Left lung (tissue), 4 donors: ENCODE measurements at regions not wholly inside any gene's neighbourhood (a gene's known extent, or its start where the extent isn't known, plus 50 kb on each side); places are given as distances from the start of the nearest gene placed in this dataset.

Source experiments
- ATAC-seq: fragments of 200-7000 bp; cut with Tn5 transposase; one replicate; pipeline ENCODE4 v1.9.1; 2020; ENCODE audit warnings: moderate library complexity
- DNase-seq, 4 donors: peaks; one replicate each; pipeline ENCODE4 v3.0.0-alpha.2; 2013 to 2020
- H3K27ac ChIP-seq, 2 donors: fragments of 200-600 bp; sonication (generic) in 1 of 2; one replicate each; pipeline versions ENCODE4 v1.5.0 to v1.8.0; 2020 to 2021
- H3K27me3 ChIP-seq, 2 donors: fragments of 200-600 bp; sonication (generic) in 1 of 2; one replicate each; pipeline versions ENCODE4 v1.5.0 to v1.8.0; 2020 to 2021
- H3K36me3 ChIP-seq, 2 donors: fragments of 200-600 bp; sonication (generic) in 1 of 2; one replicate each; pipeline versions ENCODE4 v1.5.0 to v1.8.0; 2020 to 2021
- H3K4me1 ChIP-seq, 2 donors: fragments of 200-600 bp; one replicate each; pipeline ENCODE4 v1.8.0; 2021
- H3K4me3 ChIP-seq, 2 donors: fragments of 200-600 bp; sonication (generic) in 1 of 2; one replicate each; pipeline versions ENCODE4 v1.5.0 to v1.8.0; 2020 to 2021; ENCODE audit warnings: mild to moderate bottlenecking in 1 of 2
- H3K9me3 ChIP-seq, 2 donors: fragments of 200-600 bp; sonication (generic) in 1 of 2; one replicate each; pipeline versions ENCODE4 v1.5.0 to v1.8.0; 2020 to 2021
- intact Hi-C, 2 donors: fragments of 100-400 bp; cut with DNase I; formaldehyde crosslinking; loops; one replicate each; pipeline versions ENCODE4 v1.11.2 to v1.14.2; 2022
- TF ChIP-seq, protein P1 (sequence below), 2 donors: fragments of 200-600 bp; sonication (generic) in 1 of 2; IDR thresholded peaks; one replicate each; pipeline versions ENCODE4 v1.5.0 to v1.8.0; 2021; ENCODE audit warnings: antibody characterized with exemption in 2 of 2
- donor health status: DM: no; HTN: yes; CAD: no.
- donor health status: DM: no; HTN: no; CAD: no.

DNA sequence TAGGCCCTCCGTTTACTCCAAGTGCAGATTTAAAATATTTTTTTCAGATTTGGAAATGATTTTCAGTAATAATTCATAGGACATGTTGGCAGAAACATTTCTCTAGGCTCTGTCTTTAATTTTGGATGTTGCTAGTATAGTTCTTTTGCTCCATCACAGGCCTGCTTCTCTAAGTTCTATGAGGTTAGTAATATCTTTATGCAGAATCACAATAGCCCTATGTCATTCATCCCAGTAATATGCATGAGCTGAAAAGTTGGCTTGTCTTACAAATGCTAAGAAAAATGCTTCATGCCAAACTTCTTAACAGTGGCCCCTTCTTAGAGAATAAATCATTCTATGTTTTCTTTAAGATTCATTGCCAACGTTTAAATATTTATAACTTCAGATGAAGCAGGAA is 148.3 kb upstream of the TLL1 start:
- TF ChIP-seq, protein P1, sequence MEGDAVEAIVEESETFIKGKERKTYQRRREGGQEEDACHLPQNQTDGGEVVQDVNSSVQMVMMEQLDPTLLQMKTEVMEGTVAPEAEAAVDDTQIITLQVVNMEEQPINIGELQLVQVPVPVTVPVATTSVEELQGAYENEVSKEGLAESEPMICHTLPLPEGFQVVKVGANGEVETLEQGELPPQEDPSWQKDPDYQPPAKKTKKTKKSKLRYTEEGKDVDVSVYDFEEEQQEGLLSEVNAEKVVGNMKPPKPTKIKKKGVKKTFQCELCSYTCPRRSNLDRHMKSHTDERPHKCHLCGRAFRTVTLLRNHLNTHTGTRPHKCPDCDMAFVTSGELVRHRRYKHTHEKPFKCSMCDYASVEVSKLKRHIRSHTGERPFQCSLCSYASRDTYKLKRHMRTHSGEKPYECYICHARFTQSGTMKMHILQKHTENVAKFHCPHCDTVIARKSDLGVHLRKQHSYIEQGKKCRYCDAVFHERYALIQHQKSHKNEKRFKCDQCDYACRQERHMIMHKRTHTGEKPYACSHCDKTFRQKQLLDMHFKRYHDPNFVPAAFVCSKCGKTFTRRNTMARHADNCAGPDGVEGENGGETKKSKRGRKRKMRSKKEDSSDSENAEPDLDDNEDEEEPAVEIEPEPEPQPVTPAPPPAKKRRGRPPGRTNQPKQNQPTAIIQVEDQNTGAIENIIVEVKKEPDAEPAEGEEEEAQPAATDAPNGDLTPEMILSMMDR (IDR thresholded peaks at IDR 0.05): no peak
- H3K36me3 ChIP-seq: no peaks in the 10 kb centered on the region
- ATAC-seq (no peak), DNase-seq (no peak)
- no peaks in the 10 kb centered on the region for H3K4me1 ChIP-seq
- H3K4me3 ChIP-seq: no peak overlapping the region
- no peaks in the 10 kb centered on the region for H3K9me3 ChIP-seq
- no peak overlapping the region for H3K27ac ChIP-seq
- intact Hi-C loops: no loop called here
- no peaks in the 10 kb centered on the region for H3K27me3 ChIP-seq

DNA sequence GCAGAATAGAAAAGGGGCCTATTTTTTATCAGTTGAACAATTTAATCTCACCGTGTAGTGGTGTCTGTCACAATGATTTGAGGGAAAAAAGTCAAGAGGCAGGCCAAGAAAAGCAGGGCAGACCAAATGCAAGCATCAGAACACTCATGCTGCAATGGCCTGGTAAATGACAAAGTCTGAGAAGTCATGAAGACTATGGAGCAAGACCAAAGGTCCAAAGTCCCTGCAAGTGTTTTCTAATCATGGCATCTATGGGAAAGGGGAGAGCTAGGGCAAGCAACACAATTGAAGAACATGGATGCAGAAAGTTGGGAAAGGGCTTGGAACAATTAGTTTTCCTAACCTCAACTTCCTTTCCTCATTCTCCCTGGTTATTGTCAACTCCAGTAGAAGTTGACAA is 147.7 kb upstream of the TLL1 start:
- intact Hi-C loops: no loop called here
- no peak overlapping the region for H3K4me3 ChIP-seq
- ATAC-seq: no peak
- TF ChIP-seq, protein P1 (IDR thresholded peaks at IDR 0.05): no peak
- peaks cover 0 to 1% of the 10 kb centered on the region in 2 donors for H3K9me3 ChIP-seq
- no peak overlapping the region for H3K27ac ChIP-seq
- H3K36me3 ChIP-seq: no peaks in the 10 kb centered on the region
- no peaks in the 10 kb centered on the region for H3K27me3 ChIP-seq
- no peaks in the 10 kb centered on the region for H3K4me1 ChIP-seq
- no peak for DNase-seq

DNA sequence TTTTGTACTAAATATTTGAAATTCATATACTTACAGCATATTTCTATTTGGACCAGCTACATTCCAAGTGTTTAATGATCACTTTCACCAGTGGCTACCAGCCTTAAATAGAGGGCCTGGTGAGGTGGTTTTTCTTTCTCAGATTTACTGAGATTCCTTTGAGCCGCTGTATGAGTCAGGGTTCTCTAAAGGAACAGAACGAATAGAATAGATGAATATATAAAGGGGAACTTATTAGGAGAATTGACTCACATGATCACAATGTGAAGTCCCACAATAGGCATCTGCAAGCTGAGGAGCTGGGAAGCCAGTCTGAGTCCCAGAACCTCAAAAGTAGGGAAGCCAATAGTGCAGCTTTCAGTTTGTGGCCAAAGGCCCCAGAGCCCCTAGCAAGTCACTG is 146.2 kb upstream of the TLL1 start:
- TF ChIP-seq, protein P1 (IDR thresholded peaks at IDR 0.05): no peak
- no peaks in the 10 kb centered on the region for H3K36me3 ChIP-seq
- no peak for DNase-seq
- peaks cover 0 to 2% of the 10 kb centered on the region in 2 donors for H3K9me3 ChIP-seq
- intact Hi-C loops: no loop called here
- ATAC-seq: no peak
- no peaks in the 10 kb centered on the region for H3K4me1 ChIP-seq
- H3K27ac ChIP-seq: no peak overlapping the region
- H3K4me3 ChIP-seq: no peak overlapping the region
- H3K27me3 ChIP-seq: no peaks in the 10 kb centered on the region

DNA sequence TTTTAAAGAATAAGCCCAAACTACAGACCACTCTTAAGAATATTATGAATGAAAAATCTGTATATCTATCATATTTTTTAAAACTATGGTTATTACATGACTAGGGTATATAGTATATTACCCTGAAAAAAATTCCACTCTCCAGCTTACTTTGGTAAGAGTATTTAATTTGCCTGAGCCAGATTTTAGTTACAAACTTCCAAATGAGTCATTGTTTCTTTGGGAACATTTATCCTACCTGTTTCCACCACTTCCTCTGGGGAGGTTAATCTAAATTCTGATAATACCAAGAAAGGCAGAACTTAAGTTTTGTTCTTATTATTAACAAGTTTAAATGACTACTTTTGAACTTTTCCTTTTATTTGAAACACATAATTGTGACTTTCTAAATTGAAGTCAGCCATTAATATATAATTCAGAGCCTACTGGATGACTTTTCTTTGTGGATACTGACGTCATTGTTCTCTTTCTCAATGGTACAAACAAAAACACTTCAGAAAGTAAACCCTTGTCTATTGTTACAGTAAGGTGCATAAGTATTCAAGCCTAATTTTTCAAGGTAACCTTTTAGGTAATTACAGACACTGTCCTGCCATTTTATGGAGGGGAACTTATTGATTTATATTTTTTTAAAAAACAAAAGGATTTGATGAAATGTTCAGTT is 135.6 kb upstream of the TLL1 start:
- no peak for ATAC-seq

DNA sequence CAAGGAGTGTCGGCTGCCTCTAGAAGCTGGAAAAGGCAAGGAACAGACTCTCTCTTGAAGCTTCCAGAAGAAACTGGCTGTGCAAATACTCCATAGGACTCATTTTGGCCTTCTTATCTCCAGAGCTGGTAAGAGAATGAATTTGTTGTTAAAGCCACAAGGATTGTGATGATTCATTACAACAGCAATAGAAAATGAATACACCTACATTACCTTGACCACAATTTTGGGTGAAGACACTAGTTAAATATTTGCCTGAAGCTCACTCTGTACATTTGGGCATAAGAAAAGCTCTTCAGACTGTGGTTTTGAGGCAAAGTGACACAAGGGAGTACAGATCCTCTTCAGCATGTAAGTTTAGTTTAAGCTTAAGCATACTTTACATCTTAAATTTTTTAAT is 134.5 kb upstream of the TLL1 start:
- H3K36me3 ChIP-seq: no peaks in the 10 kb centered on the region
- H3K27me3 ChIP-seq: no peaks in the 10 kb centered on the region
- intact Hi-C loops: no loop called here
- TF ChIP-seq, protein P1 (IDR thresholded peaks at IDR 0.05): no peak
- H3K27ac ChIP-seq: no peak overlapping the region
- H3K4me1 ChIP-seq: no peaks in the 10 kb centered on the region
- DNase-seq: no peak
- H3K4me3 ChIP-seq: no peak overlapping the region
- no peaks in the 10 kb centered on the region for H3K9me3 ChIP-seq
- no peak for ATAC-seq

More for the DNA sequence above, 135.6 kb upstream of the TLL1 start:
- TF ChIP-seq, protein P1 (IDR thresholded peaks at IDR 0.05): no peak
- Histone ChIP-seq H3K9me3 (no peaks in the 10 kb centered on the region), H3K27ac (no peak overlapping the region), H3K27me3 (no peaks in the 10 kb centered on the region), H3K4me3 (no peak overlapping the region), H3K4me1 (no peaks in the 10 kb centered on the region), H3K36me3 (no peaks in the 10 kb centered on the region)
- DNase-seq: no peak
- intact Hi-C loops: no loop called here
